Lung microvascular endothelial cell (primary cell): ENCODE measurements at regions not wholly inside any gene's neighbourhood (a gene's known extent, or its start where the extent isn't known, plus 50 kb on each side); places are given as distances from the start of the nearest gene placed in this dataset.
"Not testable (repeated sequence)": the region's sequence is repeated elsewhere in the genome, so short reads cannot be mapped to it uniquely, and the experiment has no call there.

Source experiments
- DNase-seq, 2 donors: peaks; one replicate each; pipeline versions ENCODE4 v3.0.0 to v3.0.0-alpha.2; 2010; ENCODE audit warnings: low read depth in 2 of 2

DNA sequence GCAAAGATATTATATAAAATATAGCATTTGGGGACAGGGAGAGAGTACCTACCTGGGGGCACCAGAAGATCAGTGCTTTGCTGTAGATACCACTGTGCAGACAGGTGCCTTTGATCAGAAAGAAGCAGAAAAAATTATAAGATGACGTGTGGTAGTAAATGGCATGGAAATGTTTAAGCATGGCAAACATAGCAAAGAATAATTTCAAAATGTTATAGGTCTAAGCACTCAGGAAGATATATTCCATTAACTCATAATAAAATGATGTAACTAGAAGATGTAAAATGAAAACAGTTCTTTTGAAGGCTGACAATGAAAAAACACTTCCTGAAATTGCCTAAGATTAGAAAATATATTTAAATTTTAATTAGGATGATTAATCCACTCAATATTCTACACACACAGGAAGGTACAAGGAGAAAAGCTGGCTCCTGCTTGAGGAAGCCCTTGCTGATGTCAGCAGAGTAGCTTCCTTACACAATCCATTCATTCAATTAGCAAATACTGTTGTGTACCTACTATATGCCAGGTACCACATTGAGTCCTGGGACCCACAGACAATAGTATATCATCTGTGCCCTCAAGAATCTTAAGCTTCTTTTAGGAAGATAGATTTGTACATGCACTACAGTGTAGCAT lies 290.2 kb upstream of the CNR1 start:
- DNase-seq = no peak

DNA sequence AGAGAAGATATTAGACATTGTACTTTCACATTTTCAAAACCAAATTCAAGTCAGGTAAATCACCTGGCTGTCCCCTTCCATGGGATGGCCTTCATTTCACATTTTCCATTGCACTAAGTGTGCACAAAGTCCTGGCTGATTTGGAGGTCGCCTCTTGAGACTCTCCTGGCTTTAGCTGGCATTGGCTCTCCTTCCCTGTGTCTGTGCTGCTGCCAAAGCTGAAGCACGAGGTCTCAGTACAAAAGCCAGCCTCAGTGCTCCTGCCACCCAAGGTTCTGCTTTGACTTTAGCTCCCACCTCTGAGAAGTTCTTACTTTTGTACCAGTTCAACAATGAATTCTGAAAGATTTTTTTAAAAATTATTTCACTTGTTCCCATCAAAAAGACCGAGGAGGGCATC lies 289.2 kb upstream of the CNR1 start:
- no peak for DNase-seq

DNA sequence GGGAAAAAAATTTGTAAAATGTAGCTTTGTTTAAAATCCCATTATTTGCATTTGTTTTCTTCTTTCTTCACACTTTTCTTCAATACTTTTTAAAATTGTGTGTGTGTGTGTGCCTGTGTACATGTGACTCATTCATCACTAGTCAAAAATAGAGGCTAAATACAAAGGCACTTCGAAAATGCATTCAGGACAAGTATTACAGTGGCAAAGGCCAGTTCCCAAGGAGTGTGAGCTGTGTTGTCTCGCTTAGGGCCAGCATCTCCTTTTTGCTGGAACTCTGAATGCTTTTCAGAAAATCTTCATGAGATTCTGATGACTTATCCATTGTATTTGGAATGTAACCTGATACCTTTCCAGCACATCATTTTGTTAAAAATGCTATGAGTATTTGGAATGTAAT lies 288.5 kb upstream of the CNR1 start:
- no peak for DNase-seq

DNA sequence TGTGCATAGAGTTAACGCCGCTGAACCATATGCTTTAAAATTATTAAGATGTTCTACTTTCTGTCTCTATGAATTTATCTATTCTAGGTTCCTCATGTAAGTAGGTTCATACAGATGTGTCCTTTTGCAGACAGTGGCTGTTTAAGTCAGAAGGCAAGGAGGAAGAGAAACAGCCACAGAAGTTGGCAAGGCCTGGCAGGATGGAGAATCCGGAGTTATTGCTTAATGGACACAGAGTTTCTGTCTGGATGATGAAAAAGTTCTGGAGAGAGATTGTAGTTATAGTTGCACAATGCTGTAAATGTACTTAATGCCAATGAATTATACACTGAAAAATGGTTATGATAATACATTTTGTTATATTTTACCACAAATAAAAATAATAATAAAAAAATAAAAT lies 283.6 kb upstream of the CNR1 start:
- DNase-seq = no peak

DNA sequence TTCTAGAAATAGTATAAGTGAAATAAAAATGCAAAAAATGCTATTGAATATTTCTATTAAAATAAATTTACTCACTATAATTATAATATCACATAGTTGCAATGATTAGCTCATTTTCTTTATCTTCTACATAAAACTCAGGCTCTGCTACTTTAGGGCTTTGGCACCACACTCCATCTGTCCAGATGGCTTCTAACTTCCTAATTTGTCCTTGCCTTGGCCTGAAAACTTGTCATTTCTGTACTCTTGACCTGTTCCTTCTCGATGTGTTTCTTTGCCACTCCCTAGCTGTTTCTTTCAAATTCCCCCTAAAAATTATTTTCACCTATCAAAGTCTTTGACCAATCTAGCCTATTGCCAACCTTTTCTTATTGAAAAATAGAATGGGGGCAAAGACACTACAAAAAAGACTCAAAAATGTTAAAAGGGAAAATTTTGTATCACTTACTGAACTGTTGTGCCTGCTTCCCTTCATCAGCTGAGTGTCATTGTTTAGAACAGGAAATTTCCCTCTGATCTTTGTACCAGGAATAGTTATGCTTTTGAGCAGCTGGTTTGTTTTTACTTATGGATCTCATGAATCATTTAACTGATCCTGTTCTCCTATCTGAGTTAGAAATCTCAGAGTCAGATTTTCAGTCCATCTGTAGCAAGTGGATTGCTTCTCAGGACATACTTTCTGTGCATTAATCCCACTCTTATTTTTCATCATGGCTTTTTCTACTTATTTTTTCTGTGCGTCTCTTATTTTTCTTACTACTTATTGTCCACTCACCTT lies 279.2 kb upstream of the CNR1 start:
- peak; percentile 3 to 55 for DNase-seq

DNA sequence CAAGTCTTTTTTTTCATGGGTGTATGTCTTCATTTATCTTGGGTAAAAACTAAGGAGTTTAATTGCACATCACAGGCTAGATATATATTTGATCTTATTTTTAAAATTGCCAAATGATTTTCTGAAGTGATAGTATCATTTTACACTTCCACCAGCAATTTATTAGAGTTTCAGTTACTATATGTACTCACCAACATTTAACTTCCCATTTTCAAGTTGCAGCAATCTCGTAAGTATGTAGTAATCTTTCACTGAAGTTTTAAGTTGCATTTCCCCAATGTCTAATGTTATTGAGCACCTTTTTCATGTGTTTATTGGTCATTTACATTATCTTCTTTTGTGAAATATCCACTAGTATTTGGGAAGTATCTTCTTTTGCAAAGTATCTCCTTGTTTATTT lies 277.4 kb upstream of the CNR1 start:
- DNase-seq = no peak

DNA sequence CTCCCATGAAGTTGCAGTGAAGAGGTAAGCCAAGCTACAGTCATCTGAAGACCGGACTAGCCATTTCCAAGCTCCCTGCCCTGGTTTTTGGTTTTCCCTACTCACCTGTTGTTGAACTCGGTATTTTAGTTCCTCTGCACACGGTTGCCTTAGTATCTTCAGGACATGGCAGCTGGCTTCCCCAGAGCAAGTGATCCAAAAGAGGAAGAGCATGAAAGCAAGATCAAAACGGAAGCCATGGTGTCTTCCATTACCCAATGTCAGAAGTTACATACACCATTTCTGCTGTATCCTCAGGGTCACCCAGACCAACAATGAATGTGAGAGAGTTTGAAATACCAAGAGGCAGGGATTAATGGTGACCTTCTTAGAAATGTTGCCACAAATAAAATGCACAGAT lies 276.6 kb upstream of the CNR1 start:
- DNase-seq = no peak

DNA sequence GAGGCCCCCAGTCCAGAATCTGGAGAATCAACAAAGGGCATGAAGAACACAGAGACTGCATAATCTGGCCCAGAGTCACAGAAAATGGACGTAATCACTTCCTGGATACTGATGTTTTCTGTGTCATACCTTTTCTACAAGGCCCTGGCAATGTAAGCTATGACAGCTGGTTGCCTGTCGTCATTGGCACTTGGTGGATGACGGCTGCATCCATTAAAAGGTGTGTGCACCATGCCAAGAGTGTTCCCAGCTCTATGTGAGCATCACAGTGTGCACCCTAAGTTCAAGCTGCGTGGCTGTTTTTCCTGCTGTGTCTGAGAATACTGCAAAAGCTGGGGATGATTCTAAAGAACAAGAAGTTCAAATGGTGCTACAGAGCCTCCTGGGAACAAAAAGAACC lies 275.2 kb upstream of the CNR1 start:
- DNase-seq = peak in 1 of 2 donors; percentile 36

DNA sequence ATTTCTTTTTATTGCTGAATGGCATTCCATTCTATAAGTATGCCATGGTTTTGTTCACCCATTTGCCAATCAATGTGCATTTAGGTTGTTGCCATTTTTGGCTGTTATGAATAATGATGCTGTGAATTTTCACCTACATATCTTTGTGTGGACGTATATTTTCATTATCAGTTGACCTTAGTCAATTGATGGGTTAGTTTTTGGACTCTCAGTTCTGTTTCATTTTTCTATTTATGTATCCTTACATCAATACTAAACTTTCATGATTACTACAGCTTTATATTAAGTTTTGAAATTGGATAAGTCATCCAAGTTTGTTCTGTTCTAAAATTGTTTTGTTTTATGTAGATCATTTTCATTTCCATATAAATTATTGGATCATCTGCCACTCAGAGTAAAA lies 261.9 kb upstream of the CNR1 start:
- DNase-seq = no peak

DNA sequence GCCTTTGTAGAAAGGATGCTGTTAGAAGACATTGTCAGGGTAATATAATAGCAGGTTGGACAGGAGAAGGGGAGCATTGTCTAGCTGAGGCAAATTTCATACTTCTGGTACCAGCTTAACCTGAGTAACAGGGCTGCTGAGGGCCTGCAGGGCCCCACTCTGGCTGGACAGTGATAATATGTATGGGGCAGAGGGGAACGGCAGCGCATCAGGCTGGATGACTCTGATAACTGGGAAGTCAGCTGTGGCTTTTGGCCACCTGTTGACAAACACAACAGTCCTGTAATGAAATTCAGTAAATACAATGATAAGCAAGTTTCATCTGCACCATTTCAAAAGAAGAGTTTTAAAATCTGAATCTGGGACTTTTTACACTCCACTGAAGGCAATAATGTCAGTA lies 259.9 kb upstream of the CNR1 start:
- DNase-seq = no peak

DNA sequence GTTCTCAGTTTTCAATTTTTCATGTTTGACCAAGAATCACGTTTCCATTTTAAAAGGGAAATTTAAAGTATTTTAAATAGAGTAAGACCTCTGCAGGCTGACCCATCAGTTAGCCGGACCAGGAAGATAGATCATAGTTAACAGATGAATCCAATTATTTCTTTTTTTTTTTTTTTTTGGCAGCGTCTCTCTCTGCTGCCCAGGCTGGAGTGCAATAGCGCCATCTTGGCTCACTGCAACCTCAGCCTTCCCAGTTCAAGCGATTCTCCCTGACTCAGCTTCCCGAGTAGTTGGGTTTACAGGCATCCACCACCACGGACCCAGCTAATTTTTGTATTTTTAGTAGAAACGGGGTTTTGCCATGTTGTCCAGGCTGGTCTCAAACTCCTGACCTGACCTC lies 256.7 kb upstream of the CNR1 start:
- peak; percentile 2 to 33 for DNase-seq

DNA sequence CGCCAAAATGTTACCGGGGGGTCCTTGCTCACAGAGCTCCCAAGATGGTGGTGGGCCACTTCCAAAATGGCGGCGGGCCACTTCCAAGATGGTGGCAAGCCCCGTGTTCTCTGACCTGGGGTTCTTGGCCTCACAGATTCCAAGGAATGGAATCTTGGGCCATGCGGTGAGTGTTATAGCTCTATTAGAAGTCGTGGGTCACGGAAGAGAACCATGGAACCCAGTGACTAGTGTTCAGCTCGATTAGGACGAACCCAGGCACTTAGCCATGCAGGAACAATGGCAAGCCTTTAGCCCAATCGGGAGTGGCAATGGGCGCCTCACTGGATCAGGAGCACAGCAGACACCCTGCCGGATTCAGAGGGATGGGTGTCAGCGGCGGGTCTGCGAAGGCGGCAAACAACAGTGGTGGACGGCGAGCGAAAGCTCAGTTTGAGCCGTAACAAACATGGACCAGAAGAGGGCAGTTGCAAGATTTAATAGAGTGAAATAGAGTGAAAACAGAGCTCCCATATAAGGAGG lies 254.9 kb upstream of the CNR1 start:
- not testable (repeated sequence) for DNase-seq

DNA sequence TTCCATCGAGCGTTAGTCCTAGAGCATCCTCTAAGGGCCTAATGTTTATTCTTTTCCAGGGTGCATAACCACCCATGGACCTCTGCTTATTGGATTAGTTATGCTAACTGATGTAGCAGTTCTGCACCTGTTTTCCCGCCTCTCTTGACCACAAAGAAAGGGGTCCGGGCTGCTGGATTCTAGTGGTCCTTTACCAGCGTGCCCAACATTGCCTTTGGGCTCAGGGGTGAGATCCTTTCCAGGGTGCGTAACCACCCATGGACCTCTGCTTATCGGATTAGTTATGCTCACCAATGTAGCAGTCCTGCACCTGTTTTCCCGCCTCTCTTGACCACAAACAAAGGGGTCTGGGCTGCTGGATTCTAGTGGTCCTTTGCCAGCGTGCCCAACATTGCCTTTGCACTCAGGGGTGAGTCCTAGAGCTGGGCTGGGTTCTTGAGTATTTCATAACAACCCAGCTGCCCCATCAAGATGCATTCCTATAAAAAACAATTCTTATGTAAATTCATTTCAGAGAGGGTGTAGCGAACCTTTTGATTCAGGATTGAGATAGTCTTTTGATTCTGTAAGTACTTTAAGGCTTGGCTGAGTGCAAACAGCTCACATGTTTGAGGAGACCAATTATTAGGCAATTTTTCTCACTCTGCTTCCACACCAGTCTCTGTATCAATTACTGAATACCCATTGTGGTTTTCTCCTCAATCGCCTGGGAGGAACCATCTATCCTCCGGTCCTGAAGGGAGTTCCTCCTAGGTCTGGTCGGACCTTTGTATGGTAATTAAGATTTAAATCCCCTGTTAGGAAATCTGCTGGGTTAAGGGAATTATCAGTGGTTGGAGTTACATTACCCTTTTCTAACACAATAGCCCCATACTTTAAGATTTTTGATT lies 253.0 kb upstream of the CNR1 start:
- DNase-seq = not testable (repeated sequence)

DNA sequence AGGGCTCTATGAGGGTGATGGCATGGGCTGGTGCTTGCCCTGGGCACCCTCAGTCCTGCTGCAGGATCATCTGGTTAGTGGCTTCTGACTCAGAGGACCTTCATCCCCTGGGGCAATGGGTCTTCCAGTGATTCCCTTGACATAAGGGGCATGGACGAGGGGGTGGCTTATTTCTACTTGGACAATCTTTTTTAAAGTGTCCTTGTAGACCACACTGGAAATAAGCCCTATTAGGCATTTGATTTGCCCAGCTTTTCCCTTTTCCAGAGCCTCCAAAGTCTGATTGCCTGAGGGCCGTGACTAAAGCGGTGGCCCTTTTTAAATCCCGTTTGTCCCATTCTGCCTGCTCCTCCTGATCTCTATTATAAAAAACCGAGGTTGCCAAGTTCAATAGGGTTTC lies 251.2 kb upstream of the CNR1 start:
- DNase-seq = not testable (repeated sequence)

DNA sequence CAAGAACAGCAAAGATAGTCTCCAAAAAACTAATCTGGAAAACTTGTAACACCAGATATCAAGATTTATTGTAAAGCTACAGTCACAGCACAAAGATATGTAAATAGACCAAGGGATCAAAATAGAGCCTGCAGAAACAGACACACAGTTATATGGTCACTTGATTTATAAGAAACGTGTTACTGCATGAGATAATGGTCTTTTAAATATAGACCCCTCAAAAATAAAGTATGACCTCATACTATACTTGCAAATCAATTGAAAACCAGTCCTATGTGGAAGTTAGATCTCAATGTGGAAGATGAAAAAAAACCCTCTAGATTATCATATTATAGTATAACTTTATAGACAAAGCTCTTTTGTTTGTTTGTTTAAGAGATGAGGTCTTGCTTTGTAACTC lies 247.3 kb upstream of the CNR1 start:
- DNase-seq = no peak

DNA sequence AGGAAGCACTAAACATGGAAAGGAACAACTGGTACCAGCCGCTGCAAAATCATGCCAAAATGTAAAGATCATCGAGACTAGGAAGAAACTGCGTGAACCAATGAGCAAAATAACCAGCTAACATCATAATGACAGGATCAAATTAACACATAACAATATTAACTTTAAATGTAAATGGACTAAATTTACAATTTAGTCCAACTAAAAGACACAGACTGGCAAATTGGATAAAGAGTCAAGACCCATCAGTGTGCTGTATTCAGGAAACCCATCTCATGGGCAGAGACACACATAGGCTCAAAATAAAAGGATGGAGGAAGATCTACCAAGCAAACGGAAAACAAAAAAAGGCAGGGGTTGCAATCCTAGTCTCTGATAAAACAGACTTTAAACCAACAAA lies 242.2 kb upstream of the CNR1 start:
- not testable (repeated sequence) for DNase-seq

DNA sequence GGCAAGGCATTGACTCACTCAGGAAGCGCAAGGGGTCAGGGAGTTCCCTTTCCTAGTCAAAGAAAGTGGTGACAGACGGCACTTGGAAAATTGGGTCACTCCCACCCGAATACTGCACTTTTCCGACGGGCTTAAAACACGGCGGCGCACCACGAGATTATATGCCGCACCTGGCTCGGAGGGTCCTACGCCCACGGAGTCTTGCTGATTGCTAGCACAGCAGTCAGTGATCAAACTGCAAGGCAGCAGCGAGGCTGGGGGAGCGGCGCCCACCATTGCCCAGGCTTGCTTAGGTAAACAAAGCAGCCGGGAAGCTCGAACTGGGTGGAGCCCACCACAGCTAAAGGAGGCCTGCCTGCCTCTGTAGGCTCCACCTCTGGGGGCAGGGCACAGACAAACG lies 240.5 kb upstream of the CNR1 start:
- not testable (repeated sequence) for DNase-seq

DNA sequence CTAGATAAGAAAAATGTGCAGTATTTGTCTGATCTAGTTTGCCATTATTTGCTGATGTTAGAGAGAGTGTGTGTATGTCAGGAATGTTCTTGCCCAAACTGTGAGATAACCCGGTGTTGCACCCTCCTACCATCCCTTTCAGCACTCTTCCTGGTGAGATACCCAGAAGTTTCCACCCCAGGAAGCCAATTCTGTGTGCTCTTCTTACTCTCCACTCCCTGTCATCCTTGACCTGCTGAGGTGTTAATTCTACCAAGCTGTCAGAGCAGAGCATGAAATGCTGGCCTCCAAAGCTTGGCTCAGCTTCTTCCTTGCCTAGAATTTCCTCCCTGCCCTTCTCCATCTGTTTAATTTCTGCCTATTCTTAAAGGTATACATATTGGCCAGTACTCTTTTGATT lies 237.3 kb upstream of the CNR1 start:
- no peak for DNase-seq

DNA sequence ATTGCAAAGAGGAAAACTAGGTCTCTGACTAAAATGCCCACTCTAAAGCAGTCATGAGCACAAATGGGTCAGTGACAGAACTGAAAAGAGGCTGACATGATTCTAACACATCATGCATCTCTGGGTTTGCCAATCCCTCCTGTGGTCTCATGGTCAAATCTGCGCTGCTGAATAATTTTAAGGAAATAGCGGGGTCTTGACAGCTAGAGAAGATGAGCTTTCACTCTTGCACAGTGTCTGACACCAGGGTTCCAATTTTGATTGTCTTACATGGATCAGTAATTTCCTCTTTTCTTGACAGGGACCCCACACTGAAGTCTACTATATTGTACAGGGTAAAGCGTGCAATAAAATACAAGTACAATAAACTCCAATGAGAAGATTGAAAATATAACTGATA lies 236.8 kb upstream of the CNR1 start:
- no peak for DNase-seq

DNA sequence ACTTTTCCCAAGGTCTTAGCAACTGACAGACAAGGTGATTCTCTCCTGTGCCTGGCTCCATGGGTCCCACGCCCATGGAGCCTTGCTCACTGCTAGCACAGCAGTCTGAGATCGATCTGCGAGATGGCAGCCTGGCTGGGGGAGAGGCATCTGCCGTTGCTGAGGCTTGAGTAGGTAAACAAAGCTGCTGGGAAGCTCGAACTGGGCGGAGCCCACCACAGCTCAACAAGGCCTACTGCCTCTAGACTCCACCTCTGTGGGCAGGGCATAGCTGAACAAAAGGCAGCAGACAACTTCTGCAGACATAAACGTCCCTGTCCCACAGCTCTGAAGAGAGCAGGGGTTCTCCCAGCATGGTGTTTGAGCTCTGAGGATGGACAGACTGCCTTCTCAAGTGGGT lies 224.9 kb upstream of the CNR1 start:
- DNase-seq = not testable (repeated sequence)

DNA sequence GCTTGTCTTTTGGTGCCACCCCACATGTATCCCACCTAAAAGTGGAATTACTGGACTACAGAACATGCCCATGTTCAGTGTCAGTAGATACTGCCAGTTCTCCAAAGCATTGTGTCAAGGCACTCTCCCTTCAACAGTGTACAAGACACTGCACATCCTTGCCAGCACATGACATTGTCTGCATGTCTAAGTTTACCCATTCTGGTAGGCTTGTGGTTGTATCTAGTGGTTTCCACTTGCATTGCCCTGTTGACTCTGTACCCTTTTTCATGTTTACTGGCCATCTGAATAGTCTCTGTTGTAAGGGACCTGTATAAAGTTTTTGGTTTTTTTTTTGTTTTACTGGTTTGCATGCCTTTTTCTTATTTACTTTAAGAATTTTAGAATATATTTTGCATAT lies 222.4 kb upstream of the CNR1 start:
- DNase-seq = no peak

DNA sequence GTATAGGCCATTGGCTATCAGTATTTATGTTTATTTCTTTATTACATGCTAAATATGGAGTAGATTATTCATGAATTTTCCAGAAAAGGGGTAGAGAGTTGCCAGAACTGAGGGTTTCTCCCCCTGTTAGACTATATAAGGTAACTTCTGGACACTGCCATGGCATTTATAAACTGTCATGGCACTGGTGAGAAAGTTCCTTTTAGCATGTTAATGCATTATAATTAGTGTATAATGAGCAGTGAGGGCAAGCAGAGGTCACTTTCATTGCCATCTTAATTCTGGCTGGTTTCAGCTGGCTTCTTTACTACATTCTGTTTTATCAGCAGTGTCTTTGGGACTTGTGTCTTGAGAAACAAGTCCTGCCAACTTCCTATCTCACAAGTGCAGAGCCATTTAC lies 220.0 kb upstream of the CNR1 start:
- DNase-seq = no peak
